Vagina (tissue), 2 donors: ENCODE measurements at regions not wholly inside any gene's neighbourhood (a gene's known extent, or its start where the extent isn't known, plus 50 kb on each side); places are given as distances from the start of the nearest gene placed in this dataset.

Experiments
- CTCF ChIP-seq, 3 experiments: fragments of 450-650 bp in 2 of 3; fragments of 200-600 bp in 1 of 3; sonication (generic) in 1 of 3; IDR thresholded peaks; one replicate each; pipeline ENCODE4 v1.5.1; 2017 to 2019; ENCODE audit warnings: antibody characterized with exemption in 3 of 3, mild to moderate bottlenecking in 2 of 3, moderate library complexity in 2 of 3
- POLR2A ChIP-seq, 2 donors: fragments of 450-650 bp; IDR thresholded peaks; one replicate each; pipeline ENCODE4 v1.6.1; 2017; ENCODE audit warnings: antibody characterized with exemption in 2 of 2, mild to moderate bottlenecking in 2 of 2, moderate library complexity in 2 of 2

GRCh38 chr9:94478755-94479730 lies 75.8 kb upstream of the PCAT7 start:
- TF ChIP-seq CTCF (IDR thresholded peaks at IDR 0.05) (no peak), POLR2A (IDR thresholded peaks at IDR 0.05) (no peak)
